H9 (cell line): ENCODE measurements at regions not wholly inside any gene's neighbourhood (a gene's known extent, or its start where the extent isn't known, plus 50 kb on each side); places are given as distances from the start of the nearest gene placed in this dataset.

Experiments used
- DNase-seq: peaks from one replicate; pipeline ENCODE4 v3.0.0-alpha.2; 2017
- H2AFZ ChIP-seq: one replicate; pipeline ENCODE4 v1.6.1; 2013; ENCODE audit warnings: mild to moderate bottlenecking, low read length, control low read depth, moderate library complexity
- H2AK5ac ChIP-seq: 2 replicates; pipeline ENCODE4 v1.6.1; 2013; ENCODE audit warnings: low read length, control low read depth, mixed read lengths; ENCODE audit not compliant: insufficient read length
- H2BK120ac ChIP-seq: one replicate; pipeline ENCODE4 v1.6.1; 2013; ENCODE audit warnings: low read depth, mild to moderate bottlenecking, low read length, control low read depth, inconsistent platforms; ENCODE audit not compliant: poor library complexity, severe bottlenecking
- H2BK12ac ChIP-seq: 2 replicates; pipeline ENCODE4 v1.6.1; 2013; ENCODE audit warnings: low read length, control low read depth, mixed read lengths, low read depth; ENCODE audit not compliant: insufficient read length
- H2BK15ac ChIP-seq: 2 replicates; pipeline ENCODE4 v1.6.1; 2013; ENCODE audit warnings: low read depth, low read length, control low read depth
- H2BK20ac ChIP-seq: one replicate; pipeline ENCODE4 v1.6.1; 2013; ENCODE audit warnings: low read depth, mild to moderate bottlenecking, low read length, control low read depth, inconsistent platforms; ENCODE audit not compliant: poor library complexity, severe bottlenecking
- H2BK5ac ChIP-seq: 2 replicates; pipeline ENCODE4 v1.6.1; 2013; ENCODE audit warnings: low read length, control low read depth, mixed read lengths; ENCODE audit not compliant: insufficient read length
- H3K14ac ChIP-seq: 2 replicates; pipeline ENCODE4 v1.6.1; 2013; ENCODE audit warnings: low read length, control low read depth; ENCODE audit not compliant: insufficient read depth
- H3K18ac ChIP-seq: 2 replicates; pipeline ENCODE4 v1.6.1; 2013; ENCODE audit warnings: low read depth, mild to moderate bottlenecking, mixed read lengths, low read length, control low read depth; ENCODE audit not compliant: insufficient read length
- H3K23ac ChIP-seq: 2 replicates; pipeline ENCODE4 v1.6.1; 2013; ENCODE audit warnings: low read length, control low read depth, mixed read lengths, low read depth; ENCODE audit not compliant: insufficient read length
- H3K23me2 ChIP-seq: 2 replicates; pipeline ENCODE4 v1.6.1; 2013; ENCODE audit warnings: low read depth, mild to moderate bottlenecking, mixed read lengths, low read length, control low read depth; ENCODE audit not compliant: insufficient read length, poor library complexity, severe bottlenecking
- H3K27ac ChIP-seq: 2 replicates; pipeline ENCODE4 v1.5.1; 2013; ENCODE audit warnings: low read length, control low read depth, mixed read lengths, low read depth; ENCODE audit not compliant: insufficient read length
- H3K27me3 ChIP-seq: 2 replicates; pipeline ENCODE4 v1.6.1; 2013; ENCODE audit warnings: low read length, control low read depth, inconsistent platforms; ENCODE audit not compliant: insufficient read depth
- H3K4ac ChIP-seq: 2 replicates; pipeline ENCODE4 v1.6.1; 2013; ENCODE audit warnings: low read depth, mild to moderate bottlenecking, control low read depth, inconsistent platforms, low read length, moderate library complexity
- H3K4me1 ChIP-seq: 2 replicates; pipeline ENCODE4 v1.6.1; 2013; ENCODE audit warnings: low read length, control low read depth, inconsistent platforms; ENCODE audit not compliant: insufficient read depth
- H3K4me2 ChIP-seq: 2 replicates; pipeline ENCODE4 v1.6.1; 2013; ENCODE audit warnings: low read length, control low read depth, mixed read lengths; ENCODE audit not compliant: insufficient read length, insufficient read depth
- H3K56ac ChIP-seq: 2 replicates; pipeline ENCODE4 v1.6.1; 2013; ENCODE audit warnings: low read depth, mild to moderate bottlenecking, mixed read lengths, low read length, control low read depth; ENCODE audit not compliant: insufficient read length
- H3K79me1 ChIP-seq: 2 replicates; pipeline ENCODE4 v1.6.1; 2013; ENCODE audit warnings: low read depth, mild to moderate bottlenecking, moderate library complexity, low read length, control low read depth, inconsistent platforms; ENCODE audit not compliant: insufficient read depth, poor library complexity, severe bottlenecking
- H3K79me2 ChIP-seq: 2 replicates; pipeline ENCODE4 v1.6.1; 2013; ENCODE audit warnings: low read length, control low read depth, inconsistent platforms; ENCODE audit not compliant: insufficient read depth
- H3K9ac ChIP-seq: 2 replicates; pipeline ENCODE4 v1.6.1; 2013; ENCODE audit warnings: low read length, control low read depth, mixed read lengths; ENCODE audit not compliant: insufficient read length; ENCODE audit errors: extremely low read depth
- H3K9me3 ChIP-seq: one replicate; pipeline ENCODE4 v1.6.1; 2013; ENCODE audit warnings: low read depth, low read length, inconsistent platforms; ENCODE audit not compliant: control insufficient read depth
- H3T11ph ChIP-seq: one replicate; pipeline ENCODE4 v1.6.1; 2013; ENCODE audit warnings: mild to moderate bottlenecking, low read length, control low read depth, inconsistent platforms
- H4K20me1 ChIP-seq: one replicate; pipeline ENCODE4 v1.6.1; 2013; ENCODE audit not compliant: control insufficient read depth, insufficient read length, insufficient read depth
- H4K5ac ChIP-seq: 2 replicates; pipeline ENCODE4 v1.6.1; 2013; ENCODE audit warnings: low read depth, mild to moderate bottlenecking, mixed read lengths, low read length, control low read depth; ENCODE audit not compliant: insufficient read length
- H4K8ac ChIP-seq: replicated peaks from 2 replicates; pipeline ENCODE4 v1.6.1; 2013; ENCODE audit warnings: low read length, control low read depth, mixed read lengths, low read depth; ENCODE audit not compliant: insufficient read length
- H4K91ac ChIP-seq: 2 replicates; pipeline ENCODE4 v1.6.1; 2013; ENCODE audit warnings: low read depth, mild to moderate bottlenecking, moderate library complexity, mixed read lengths, low read length, control low read depth; ENCODE audit not compliant: insufficient read length
- H3K27ac Mint-ChIP-seq, 3 experiments: 2 replicates in 2 of 3; 3 replicates in 1 of 3; pipeline ENCODE4 v1.8.0; 2020 to 2021; ENCODE audit warnings: mixed read lengths in 3 of 3, mild to moderate bottlenecking in 1 of 3, moderate library complexity in 1 of 3
- H3K27me3 Mint-ChIP-seq: 2 replicates; pipeline ENCODE4 v1.8.0; 2021; ENCODE audit warnings: low read depth, mild to moderate bottlenecking, moderate library complexity, mixed read lengths
- H3K36me3 Mint-ChIP-seq, 3 experiments: 2 replicates in 2 of 3; 3 replicates in 1 of 3; pipeline ENCODE4 v1.8.0; 2020 to 2021; ENCODE audit warnings: low read depth in 3 of 3, mixed read lengths in 3 of 3; ENCODE audit not compliant: insufficient read depth in 1 of 3
- H3K4me1 Mint-ChIP-seq, 2 experiments: 2 replicates each; pipeline ENCODE4 v1.8.0; 2020; ENCODE audit warnings: mixed read lengths in 2 of 2
- H3K4me3 Mint-ChIP-seq, 2 experiments: 2 replicates in 1 of 2; 3 replicates in 1 of 2; pipeline ENCODE4 v1.8.0; 2020 to 2021; ENCODE audit warnings: mild to moderate bottlenecking in 2 of 2, mixed read lengths in 2 of 2, moderate library complexity in 1 of 2
- H3K9me3 Mint-ChIP-seq, 2 experiments: 2 replicates in 1 of 2; 3 replicates in 1 of 2; pipeline ENCODE4 v1.8.0; 2020; ENCODE audit warnings: mild to moderate bottlenecking in 2 of 2, mixed read lengths in 2 of 2, moderate library complexity in 1 of 2
- WGBS: extraction: QIAGEN DNeasy Blood & Tissue Kit; methylation state at CpG from one replicate; pipeline ENCODE4 v1.1.7; 2013; ENCODE audit warnings: missing lambda C conversion rate, low lambda C conversion rate, mixed read lengths; ENCODE audit not compliant: insufficient read length; ENCODE audit errors: extremely low coverage; 5-methylcytosine and 5-hydroxymethylcytosine counted together
- TF ChIP-seq, protein P1 (sequence below): fragments of 200-600 bp; sonication (generic); conservative IDR thresholded peaks from 3 replicates; pipeline ENCODE4 v1.8.0; 2021; ENCODE audit warnings: antibody characterized with exemption, mild to moderate bottlenecking

DNA sequence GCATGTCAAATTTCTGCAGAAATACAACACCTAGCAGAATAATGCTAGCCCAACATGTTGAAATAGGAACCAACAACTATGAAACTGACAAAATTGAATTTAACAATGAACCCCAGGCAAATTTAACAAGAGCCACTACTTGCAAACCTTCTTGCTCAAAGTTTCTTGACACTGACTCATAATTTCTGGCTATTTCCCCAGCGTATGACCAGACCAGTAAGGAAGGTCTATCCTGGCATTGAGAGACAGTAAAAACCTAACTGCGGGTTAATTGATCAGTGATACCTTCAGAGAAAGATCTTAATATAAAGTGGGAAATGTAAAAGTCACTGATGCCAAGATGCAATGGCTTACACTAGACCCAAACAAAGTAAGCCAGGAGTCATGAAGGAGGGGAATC, 510.1 kb downstream of the ARL4A start:
- Mint-ChIP-seq H3K4me3 (no peak overlapping the region), H3K27me3 (no peaks in the 10 kb centered on the region), H3K36me3 (no peaks in the 10 kb centered on the region), H3K27ac (no peak overlapping the region), H3K9me3 (no peaks in the 10 kb centered on the region), H3K4me1 (no peaks in the 10 kb centered on the region)
- no peak overlapping the region for H2BK120ac ChIP-seq
- H2AFZ ChIP-seq, result no peak overlapping the region
- DNase-seq, result no peak
- TF ChIP-seq, protein P1, sequence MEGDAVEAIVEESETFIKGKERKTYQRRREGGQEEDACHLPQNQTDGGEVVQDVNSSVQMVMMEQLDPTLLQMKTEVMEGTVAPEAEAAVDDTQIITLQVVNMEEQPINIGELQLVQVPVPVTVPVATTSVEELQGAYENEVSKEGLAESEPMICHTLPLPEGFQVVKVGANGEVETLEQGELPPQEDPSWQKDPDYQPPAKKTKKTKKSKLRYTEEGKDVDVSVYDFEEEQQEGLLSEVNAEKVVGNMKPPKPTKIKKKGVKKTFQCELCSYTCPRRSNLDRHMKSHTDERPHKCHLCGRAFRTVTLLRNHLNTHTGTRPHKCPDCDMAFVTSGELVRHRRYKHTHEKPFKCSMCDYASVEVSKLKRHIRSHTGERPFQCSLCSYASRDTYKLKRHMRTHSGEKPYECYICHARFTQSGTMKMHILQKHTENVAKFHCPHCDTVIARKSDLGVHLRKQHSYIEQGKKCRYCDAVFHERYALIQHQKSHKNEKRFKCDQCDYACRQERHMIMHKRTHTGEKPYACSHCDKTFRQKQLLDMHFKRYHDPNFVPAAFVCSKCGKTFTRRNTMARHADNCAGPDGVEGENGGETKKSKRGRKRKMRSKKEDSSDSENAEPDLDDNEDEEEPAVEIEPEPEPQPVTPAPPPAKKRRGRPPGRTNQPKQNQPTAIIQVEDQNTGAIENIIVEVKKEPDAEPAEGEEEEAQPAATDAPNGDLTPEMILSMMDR, result no peak
- H3K14ac ChIP-seq, result no peak overlapping the region
- H4K91ac ChIP-seq, result no peak overlapping the region
- no CpG with 5 or more reads among the region's 2 CpGs for WGBS
- H4K8ac ChIP-seq, result no peak overlapping the region
- H3K9ac ChIP-seq, result no peak overlapping the region
- no peaks in the 10 kb centered on the region for H3K9me3 ChIP-seq
- no peak overlapping the region for H3K27ac ChIP-seq
- no peaks in the 10 kb centered on the region for H3K79me2 ChIP-seq
- no peaks in the 10 kb centered on the region for H3K4me1 ChIP-seq
- H3T11ph ChIP-seq, result no peak overlapping the region
- no peak overlapping the region for H4K5ac ChIP-seq
- no peaks in the 10 kb centered on the region for H3K79me1 ChIP-seq
- no peak overlapping the region for H2BK15ac ChIP-seq
- no peak overlapping the region for H3K23ac ChIP-seq
- no peak overlapping the region for H3K4me2 ChIP-seq
- H2BK20ac ChIP-seq, result no peak overlapping the region
- no peaks in the 10 kb centered on the region for H3K27me3 ChIP-seq
- no peak overlapping the region for H2BK5ac ChIP-seq
- H3K18ac ChIP-seq, result no peak overlapping the region
- H3K56ac ChIP-seq, result no peak overlapping the region
- no peak overlapping the region for H2BK12ac ChIP-seq
- H3K4ac ChIP-seq, result no peak overlapping the region
- no peaks in the 10 kb centered on the region for H3K23me2 ChIP-seq
- no peaks in the 10 kb centered on the region for H4K20me1 ChIP-seq
- H2AK5ac ChIP-seq, result no peak overlapping the region
